Thyroid gland (tissue), 4 donors: ENCODE measurements at regions not wholly inside any gene's neighbourhood (a gene's known extent, or its start where the extent isn't known, plus 50 kb on each side); places are given as distances from the start of the nearest gene placed in this dataset.
"Not testable (repeated sequence)": the region's sequence is repeated elsewhere in the genome, so short reads cannot be mapped to it uniquely, and the experiment has no call there.

Source experiments
- POLR2A ChIP-seq, 2 donors: fragments of 450-650 bp; IDR thresholded peaks; one replicate each; pipeline ENCODE4 v1.6.1; 2017; ENCODE audit warnings: antibody characterized with exemption in 2 of 2, mild to moderate bottlenecking in 2 of 2, moderate library complexity in 1 of 2
- TF ChIP-seq, protein P1 (sequence below), 6 experiments: fragments of 200-600 bp in 3 of 6; fragments of 450-650 bp in 3 of 6; sonication (generic) in 3 of 6; IDR thresholded peaks; one replicate each; pipeline ENCODE4 v1.5.1; 2016 to 2019; ENCODE audit warnings: antibody characterized with exemption in 6 of 6, mild to moderate bottlenecking in 2 of 6, inconsistent platforms in 1 of 6, moderate library complexity in 1 of 6

GRCh38 chr15:20209973-20210372 is 331.6 kb downstream of the GOLGA6L6 start:
- TF ChIP-seq, protein P1, sequence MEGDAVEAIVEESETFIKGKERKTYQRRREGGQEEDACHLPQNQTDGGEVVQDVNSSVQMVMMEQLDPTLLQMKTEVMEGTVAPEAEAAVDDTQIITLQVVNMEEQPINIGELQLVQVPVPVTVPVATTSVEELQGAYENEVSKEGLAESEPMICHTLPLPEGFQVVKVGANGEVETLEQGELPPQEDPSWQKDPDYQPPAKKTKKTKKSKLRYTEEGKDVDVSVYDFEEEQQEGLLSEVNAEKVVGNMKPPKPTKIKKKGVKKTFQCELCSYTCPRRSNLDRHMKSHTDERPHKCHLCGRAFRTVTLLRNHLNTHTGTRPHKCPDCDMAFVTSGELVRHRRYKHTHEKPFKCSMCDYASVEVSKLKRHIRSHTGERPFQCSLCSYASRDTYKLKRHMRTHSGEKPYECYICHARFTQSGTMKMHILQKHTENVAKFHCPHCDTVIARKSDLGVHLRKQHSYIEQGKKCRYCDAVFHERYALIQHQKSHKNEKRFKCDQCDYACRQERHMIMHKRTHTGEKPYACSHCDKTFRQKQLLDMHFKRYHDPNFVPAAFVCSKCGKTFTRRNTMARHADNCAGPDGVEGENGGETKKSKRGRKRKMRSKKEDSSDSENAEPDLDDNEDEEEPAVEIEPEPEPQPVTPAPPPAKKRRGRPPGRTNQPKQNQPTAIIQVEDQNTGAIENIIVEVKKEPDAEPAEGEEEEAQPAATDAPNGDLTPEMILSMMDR (IDR thresholded peaks at IDR 0.05): not testable (repeated sequence)
- not testable (repeated sequence) for TF ChIP-seq POLR2A (IDR thresholded peaks at IDR 0.05)
